ENCODE measurements at regions not wholly inside any gene's neighbourhood (a gene's known extent, or its start where the extent isn't known, plus 50 kb on each side); places are given as distances from the start of the nearest gene placed in this dataset.
"Not testable (repeated sequence)": the region's sequence is repeated elsewhere in the genome, so short reads cannot be mapped to it uniquely, and the experiment has no call there.

GRCh38 chr10:20391629-20392028, 505.5 kb downstream of the NEBL start:
- no peak for DNase-seq

DNA sequence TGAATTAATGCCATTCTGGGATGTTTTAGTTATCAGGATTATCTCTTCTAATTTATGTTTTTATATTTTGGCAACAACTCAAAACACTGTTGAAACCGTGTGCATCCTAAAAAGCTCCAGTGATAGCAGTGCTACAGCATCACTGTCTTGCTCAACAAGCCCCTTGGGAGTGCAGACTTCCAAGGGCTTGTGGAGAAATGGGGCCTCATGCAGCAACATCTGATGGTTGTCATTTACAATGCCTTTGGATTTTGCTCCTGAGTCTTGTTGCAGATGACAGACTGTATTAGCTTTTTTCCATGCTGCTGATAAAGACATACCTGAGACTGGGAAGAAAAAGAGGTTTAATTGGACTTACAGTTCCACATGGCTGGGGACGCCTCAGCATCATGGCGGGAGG, 515.4 kb downstream of the NEBL start:
- DNase-seq: no peak

- no peak for DNase-seq
Observed at GRCh38 chr10:20380401-20380800, 516.7 kb downstream of the NEBL start.

- no peak for DNase-seq
Observed at GRCh38 chr10:20372748-20373147, 524.4 kb downstream of the NEBL start.

DNA sequence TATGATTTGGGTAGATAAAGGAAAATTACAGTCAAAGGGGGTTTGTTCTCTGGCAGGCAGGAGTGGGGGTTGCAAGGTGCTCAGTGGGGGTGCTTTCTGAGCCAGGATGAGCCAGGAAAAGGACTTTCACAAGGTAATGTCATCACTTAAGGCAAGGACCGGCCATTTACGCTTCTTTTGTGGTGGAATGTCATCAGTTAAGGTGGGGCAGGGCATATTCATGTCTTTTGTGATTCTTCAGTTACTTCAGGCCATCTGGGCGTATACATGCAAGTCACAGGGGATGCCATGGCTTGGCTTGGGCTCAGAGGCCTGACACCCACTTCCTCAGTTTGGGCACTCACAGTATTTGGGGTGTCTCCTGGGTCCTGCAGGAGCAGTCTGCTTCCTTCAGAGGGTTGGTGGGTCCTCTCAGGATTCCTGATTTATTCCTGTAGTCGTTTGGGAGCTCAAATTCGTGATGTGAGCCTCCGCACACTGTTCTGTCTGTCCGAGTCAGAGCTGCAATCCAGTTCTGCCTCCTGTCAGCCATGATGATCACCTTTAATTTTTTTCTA, 526.1 kb downstream of the NEBL start:
- DNase-seq: not testable (repeated sequence)

- DNase-seq: no peak
Observed at GRCh38 chr10:20369863-20370736, 527.0 kb downstream of the NEBL start.

DNA sequence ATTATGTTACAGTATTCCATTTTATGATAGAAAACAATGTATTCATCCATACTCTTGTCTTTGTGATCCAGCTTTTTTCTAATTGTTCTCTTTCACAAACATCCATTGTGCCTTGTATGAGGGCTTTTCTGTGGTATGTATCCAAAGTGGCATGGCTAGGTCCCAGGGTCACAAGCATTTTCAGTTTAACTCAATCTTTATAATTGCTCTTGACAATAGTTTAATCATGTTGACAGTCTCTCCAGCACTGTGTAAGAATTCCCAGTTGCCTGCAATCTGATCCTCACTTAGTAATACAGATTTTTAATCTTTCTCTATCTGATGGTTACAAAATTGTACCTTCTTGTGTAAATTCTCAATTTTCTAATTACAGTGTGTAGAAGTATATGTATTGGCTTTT, 533.4 kb downstream of the NEBL start:
- DNase-seq: no peak

- no peak for DNase-seq
Observed at GRCh38 chr10:20355915-20356314, 539.7 kb downstream of the PLXDC2 start.

DNA sequence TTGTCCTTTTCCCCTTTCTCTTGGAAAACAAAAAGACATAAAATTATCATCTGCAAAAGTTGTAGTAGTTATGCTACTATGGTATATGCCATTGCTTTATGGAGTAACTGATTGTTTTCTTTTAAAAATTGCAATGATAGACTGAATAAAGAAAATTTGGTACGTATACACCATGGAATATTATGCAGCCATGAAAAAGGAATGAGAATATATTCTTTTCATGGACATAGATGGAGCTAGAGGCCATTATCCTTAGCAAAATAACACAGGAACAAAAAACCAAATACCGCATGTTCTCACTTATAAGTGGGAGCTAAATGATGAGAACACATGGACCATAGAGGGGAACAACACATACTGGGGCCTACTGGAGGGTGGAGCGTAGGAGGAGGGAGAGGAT, 538.8 kb downstream of the PLXDC2 start:
- no peak for DNase-seq

GRCh38 chr10:20354166-20354565, 537.9 kb downstream of the PLXDC2 start:
- no peak for DNase-seq

GRCh38 chr10:20350509-20350908, 534.3 kb downstream of the PLXDC2 start:
- no peak for DNase-seq

DNA sequence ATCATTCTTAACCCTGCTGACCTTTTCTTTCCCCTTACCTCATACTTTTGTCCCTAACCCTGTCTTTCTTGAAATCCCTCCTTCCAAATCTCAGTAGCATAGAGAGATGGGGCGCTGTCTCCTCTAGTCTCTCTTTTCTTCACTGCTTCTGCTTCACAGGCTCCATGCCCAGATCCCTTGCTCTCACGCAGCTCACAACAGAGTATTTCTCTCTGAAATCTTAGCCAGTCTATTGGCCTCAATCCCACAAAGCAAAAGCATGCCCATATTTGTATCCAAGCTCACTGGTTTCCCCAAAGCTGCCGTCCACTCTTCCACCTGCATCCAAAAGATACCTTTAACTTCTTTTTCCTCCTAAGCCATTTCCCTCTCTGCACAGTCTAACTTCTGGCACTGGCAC, 526.8 kb downstream of the PLXDC2 start:
- no peak for DNase-seq

Data from suppressor macrophage (primary cell).